ENCODE measurements at regions not wholly inside any gene's neighbourhood (a gene's known extent, or its start where the extent isn't known, plus 50 kb on each side); places are given as distances from the start of the nearest gene placed in this dataset.

DNA sequence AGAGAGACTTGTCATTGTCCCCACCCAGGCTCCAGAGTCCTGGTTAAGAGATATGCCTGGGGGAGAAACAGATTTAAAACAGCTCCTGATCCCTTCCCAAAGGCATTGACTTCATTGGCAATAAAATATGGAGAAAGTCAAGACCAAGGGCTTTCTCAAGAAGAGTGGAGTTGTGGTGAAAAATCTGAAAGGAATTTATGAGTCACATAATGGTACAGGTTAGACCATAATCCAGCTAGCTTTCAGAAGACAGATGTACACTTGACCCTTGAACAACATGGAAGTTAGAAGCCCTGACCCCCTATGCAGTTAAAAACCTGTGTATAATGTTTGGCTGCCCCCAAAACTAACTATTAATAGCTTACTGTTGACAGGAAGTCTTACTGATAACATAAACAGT, 599.1 kb upstream of the SOX11 start:
- TF ChIP-seq CTCF (IDR thresholded peaks at IDR 0.05; ENCODE audit: low read depth, low read length) (no peak), EZH2phosphoT487 (IDR thresholded peaks at IDR 0.05; ENCODE audit: low read depth) (no peak)

Data from OCI-LY3 (cell line).